ENCODE measurements at regions not wholly inside any gene's neighbourhood (a gene's known extent, or its start where the extent isn't known, plus 50 kb on each side); places are given as distances from the start of the nearest gene placed in this dataset.

- Mint-ChIP-seq H3K4me1 (ENCODE audit: unreplicated experiment) (no peaks in the 10 kb centered on the region), H3K9me3 (no peaks in the 10 kb centered on the region), H3K36me3 (no peaks in the 10 kb centered on the region), H3K27ac (no peak overlapping the region), H3K27me3 (no peaks in the 10 kb centered on the region), H3K4me3 (no peak overlapping the region)
- no peak for TF ChIP-seq CTCF (conservative IDR thresholded peaks at IDR 0.05)
- no peak for DNase-seq (ENCODE audit: extremely low spot score, unreplicated experiment)
These were observed 446.4 kb upstream of the CCNG1 start for GRCh38 chr5:162990856-162991497.

- no peak overlapping the region for H3K27ac Mint-ChIP-seq
- no peaks in the 10 kb centered on the region for H3K27me3 Mint-ChIP-seq
- no peaks in the 10 kb centered on the region for H3K4me1 Mint-ChIP-seq (ENCODE audit: unreplicated experiment)
- no peak for DNase-seq (ENCODE audit: extremely low spot score, unreplicated experiment)
- no peak overlapping the region for H3K4me3 Mint-ChIP-seq
- no peaks in the 10 kb centered on the region for H3K36me3 Mint-ChIP-seq
- H3K9me3 Mint-ChIP-seq: no peaks in the 10 kb centered on the region
- no peak for TF ChIP-seq CTCF (conservative IDR thresholded peaks at IDR 0.05)
These were observed 441.8 kb upstream of the CCNG1 start for GRCh38 chr5:162995568-162995967.

GRCh38 chr5:162996053-162996452, 441.3 kb upstream of the CCNG1 start:
- H3K27me3 Mint-ChIP-seq: no peaks in the 10 kb centered on the region
- no peaks in the 10 kb centered on the region for H3K9me3 Mint-ChIP-seq
- H3K4me3 Mint-ChIP-seq: no peak overlapping the region
- DNase-seq (ENCODE audit: extremely low spot score, unreplicated experiment): no peak
- no peak for TF ChIP-seq CTCF (conservative IDR thresholded peaks at IDR 0.05)
- no peaks in the 10 kb centered on the region for H3K4me1 Mint-ChIP-seq (ENCODE audit: unreplicated experiment)
- H3K36me3 Mint-ChIP-seq: no peaks in the 10 kb centered on the region
- H3K27ac Mint-ChIP-seq: no peak overlapping the region

GRCh38 chr5:163005949-163006348, 431.4 kb upstream of the CCNG1 start:
- no peaks in the 10 kb centered on the region for H3K27me3 Mint-ChIP-seq
- H3K9me3 Mint-ChIP-seq: no peaks in the 10 kb centered on the region

GRCh38 chr5:163022582-163023128, 414.7 kb upstream of the CCNG1 start:
- Mint-ChIP-seq H3K4me1 (ENCODE audit: unreplicated experiment) (no peaks in the 10 kb centered on the region), H3K27me3 (no peaks in the 10 kb centered on the region), H3K36me3 (no peaks in the 10 kb centered on the region), H3K9me3 (no peaks in the 10 kb centered on the region), H3K4me3 (no peak overlapping the region), H3K27ac (no peak overlapping the region)
- no peak for DNase-seq (ENCODE audit: extremely low spot score, unreplicated experiment)
- TF ChIP-seq CTCF (conservative IDR thresholded peaks at IDR 0.05): no peak

More at GRCh38 chr5:163005949-163006348, 431.4 kb upstream of the CCNG1 start:
- peak; percentile 52 for TF ChIP-seq CTCF (conservative IDR thresholded peaks at IDR 0.05)
- Mint-ChIP-seq H3K4me1 (ENCODE audit: unreplicated experiment) (no peaks in the 10 kb centered on the region), H3K27ac (no peak overlapping the region), H3K36me3 (no peaks in the 10 kb centered on the region), H3K4me3 (no peak overlapping the region)
- no peak for DNase-seq (ENCODE audit: extremely low spot score, unreplicated experiment)

Data from type B pancreatic cell (in vitro differentiated cells).